Fibroblast of skin of back (primary cell): ENCODE measurements at regions not wholly inside any gene's neighbourhood (a gene's known extent, or its start where the extent isn't known, plus 50 kb on each side); places are given as distances from the start of the nearest gene placed in this dataset.
"Not testable (repeated sequence)": the region's sequence is repeated elsewhere in the genome, so short reads cannot be mapped to it uniquely, and the experiment has no call there.

Source experiments
- DNase-seq: peaks from one replicate; pipeline ENCODE4 v3.0.0-alpha.2; 2013

DNA sequence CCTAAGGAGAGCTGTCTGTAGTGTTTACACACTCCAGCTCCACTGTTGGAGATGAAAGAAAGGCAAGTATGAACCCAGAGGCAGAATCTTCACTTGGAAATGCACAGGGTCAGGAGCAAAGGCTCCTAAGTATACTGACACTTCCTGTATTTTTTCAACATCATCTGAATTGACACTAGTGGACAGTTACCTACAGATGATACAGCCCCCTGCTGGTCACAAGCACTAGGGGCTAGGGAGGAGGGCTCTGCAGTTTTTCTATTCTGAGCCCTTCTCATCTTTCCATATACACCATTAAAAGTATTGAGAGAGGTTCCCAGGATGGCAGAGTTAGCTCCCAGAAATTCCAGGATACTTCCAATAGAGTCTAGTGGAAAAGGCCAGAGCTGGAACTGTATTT lies 290.3 kb upstream of the API5 start:
- DNase-seq = no peak

DNA sequence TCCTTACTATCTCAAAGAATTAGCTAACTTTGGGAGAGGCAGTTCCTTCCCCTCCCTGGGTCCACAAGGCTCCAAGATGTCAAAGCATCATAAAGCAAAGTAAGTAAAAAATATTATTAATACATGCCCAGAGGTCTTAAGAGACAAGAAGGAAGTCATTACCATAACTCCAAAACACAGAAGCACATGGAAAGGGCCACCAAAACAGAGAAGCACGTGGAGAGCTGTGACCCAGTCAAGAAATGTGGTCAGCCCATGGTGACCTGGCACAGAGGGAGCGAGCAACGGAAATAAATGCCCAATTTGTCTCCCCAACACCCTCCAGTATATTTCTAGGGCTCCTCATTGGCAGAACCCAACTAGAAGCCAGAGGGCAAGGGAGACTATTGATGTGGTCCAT lies 277.5 kb upstream of the API5 start:
- no peak for DNase-seq

DNA sequence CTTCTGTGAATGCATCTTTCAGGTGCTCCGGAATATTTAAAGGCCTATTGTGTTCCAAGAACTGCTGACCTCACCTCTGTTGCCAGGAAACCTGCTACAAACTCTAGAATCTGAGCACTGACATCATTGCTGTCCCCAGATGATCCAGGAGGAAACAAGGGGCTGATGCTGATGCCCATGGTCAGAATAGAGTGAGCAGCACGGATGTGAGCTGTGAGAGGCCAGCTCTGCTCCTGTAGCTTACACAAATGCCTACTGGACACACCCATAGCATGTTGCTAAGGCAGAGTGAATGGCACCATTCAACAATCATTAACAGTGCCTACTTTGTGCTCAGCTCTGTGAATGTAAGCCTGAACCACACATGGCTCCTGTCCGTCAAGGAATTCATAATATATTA lies 276.7 kb upstream of the API5 start:
- DNase-seq = no peak

DNA sequence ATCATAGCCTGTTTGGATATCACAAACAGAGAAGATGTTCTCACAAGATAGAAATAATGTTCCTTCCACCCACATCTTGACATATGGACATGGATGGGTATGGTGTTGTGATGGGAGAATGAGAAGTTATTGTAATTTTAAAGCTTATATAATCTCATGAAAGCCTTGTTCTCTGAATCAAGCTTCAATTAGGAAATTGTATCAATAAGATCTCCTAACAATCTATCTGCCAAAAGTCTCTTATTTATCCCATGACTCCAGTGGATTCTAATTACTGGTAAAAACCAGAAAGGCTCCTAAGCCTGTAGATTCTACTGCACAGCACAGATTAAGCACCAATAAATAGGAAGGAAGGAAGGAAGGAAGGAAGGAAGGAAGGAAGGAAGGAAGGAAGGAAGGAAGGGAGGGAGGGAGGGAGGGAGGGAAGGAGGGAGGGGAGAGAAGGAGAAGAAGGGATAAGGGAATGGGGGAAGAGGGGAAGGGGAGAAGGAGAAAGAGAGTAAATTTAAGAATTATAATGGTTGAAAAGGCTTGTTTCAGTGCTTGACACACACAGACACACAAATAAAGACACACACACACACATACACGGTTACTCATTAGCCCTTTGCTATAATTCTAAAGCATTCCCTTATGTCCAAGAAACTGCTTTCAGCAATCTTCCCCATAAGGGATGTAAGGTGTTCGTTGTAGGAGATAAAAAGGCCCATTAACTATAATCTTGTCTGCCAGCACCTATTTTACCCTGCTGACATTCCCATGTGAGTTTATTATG lies 258.0 kb upstream of the API5 start:
- DNase-seq = no peak

DNA sequence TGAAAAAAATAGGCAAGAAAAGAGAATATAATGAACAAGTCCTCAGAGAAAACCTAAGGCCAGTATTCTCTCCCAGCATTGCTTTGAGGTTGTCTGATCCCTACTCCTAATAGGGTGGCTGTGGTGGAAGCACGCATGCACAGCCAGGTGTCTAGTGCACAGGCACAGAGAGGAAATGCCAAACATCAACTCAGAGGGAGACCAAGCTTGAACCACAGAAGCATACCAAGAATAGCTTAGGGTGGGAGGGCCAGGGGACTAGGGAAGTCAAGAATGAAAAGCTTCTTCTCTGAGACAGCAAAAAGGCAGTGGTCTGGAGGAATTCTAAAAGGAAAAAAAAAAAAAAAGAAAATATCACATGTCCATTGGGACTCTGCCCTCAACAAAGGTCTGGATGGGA lies 244.1 kb upstream of the API5 start:
- no peak for DNase-seq

DNA sequence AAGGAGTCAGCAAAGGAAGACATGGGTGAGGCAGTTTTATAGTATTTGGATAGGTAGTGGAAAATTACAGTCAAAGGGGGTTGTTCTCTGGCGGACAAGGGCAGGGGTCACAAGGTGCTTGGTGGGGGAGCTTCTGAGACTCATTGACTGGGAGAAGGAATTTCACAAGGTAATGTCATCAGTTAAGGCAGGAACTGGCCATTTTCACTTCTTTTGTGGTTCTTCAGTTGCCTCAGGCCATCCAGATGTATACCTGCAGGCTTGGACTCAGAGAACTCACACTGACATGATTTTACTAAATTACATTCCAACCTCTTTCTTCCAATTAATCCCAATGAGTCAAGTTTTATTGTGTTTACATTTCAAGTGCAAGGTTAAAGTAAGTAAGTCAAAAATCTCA lies 240.5 kb upstream of the API5 start:
- no peak for DNase-seq

DNA sequence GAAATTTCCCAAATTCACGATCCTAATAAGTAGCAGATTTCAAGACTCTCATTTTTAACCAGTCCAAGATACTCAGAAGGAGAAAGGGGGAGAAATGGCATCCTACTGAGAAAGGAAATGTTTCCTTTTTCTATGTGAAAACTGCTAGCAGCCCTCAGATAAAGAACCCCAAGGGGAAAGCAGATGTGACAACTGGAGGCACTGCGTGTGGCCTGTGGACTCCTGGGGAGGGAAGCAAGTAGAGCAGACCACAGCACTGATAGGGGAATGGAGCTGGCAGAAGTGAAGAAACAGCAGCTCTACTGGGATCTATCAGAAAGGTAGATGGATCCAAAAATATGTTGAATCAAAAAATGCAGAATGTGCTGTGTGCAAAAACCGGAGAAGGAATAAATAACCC lies 239.7 kb upstream of the API5 start:
- no peak for DNase-seq

DNA sequence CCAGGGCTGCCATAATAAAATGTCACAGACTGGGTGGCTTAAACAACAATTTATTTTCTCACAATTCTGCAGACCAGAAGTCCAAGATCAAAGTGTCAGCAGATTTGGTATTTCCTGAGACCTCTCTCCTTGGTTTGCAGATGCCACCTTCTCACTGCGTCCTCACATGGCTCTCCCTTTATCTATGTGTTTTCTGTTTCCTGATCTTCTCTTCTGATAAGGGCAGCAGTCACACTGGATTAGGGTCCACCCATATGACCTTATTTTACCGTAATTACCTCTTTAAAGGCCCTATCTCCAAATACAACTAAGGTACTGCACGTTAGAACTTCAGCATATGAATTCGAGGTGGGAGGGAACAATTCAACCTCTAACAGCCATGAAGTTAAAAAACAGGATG lies 238.9 kb upstream of the API5 start:
- DNase-seq = no peak

DNA sequence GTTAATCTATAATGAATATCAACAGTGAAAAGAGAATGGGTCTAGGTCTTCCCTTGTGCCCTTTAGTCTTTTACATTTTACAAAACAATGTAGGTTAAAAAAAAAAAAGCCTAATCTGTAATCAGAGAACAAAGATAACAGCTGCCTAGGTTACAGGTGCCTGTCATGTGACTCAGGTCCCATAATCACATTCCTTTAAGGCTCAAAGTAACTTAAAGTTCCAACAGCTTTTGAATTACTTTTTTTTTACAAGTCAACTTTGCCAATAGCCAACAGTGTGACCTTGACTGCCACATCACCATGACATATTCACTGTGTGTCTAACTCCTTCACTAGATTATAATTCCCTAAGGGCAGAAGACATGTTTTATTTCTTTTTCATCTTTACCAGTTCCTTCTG lies 237.0 kb upstream of the API5 start:
- DNase-seq = no peak

DNA sequence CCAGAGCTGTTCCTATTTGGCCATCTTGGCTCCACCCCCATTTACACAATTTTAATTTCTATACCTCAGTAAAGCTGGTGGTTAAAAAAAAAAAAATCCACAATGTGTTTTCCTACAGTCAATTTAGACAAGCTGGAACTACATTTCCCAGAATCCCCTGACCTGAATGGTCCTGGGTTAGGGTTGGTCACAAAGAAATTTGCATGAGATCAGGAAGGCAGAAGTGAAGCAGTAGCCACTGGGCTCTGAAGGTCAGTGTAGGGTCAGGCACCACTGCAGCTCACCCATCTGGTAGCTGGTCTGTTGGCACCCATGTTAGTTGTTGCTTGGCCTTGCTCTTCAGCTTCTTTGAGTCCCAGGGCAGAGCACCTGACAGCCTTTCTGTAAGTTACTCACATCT lies 210.7 kb upstream of the API5 start:
- no peak for DNase-seq

DNA sequence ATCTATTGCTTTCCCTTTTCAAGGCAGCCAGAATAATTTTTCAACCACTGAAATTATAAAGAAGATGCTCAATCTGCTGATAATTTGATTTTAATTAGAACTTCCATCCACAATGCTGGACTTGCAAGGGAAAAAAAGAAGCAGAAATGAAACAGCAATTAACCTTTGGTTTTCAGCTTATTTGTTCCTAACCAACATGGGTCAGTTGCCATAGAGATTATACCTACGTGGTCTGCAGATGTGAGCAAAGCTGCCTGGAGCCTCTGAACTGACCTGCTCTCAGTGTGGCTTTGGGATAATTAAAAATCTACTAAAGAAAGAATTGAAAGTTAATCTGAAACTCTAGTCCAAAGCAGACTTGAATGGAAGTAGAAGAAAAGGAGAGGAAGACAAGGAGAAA lies 195.7 kb upstream of the API5 start:
- no peak for DNase-seq

DNA sequence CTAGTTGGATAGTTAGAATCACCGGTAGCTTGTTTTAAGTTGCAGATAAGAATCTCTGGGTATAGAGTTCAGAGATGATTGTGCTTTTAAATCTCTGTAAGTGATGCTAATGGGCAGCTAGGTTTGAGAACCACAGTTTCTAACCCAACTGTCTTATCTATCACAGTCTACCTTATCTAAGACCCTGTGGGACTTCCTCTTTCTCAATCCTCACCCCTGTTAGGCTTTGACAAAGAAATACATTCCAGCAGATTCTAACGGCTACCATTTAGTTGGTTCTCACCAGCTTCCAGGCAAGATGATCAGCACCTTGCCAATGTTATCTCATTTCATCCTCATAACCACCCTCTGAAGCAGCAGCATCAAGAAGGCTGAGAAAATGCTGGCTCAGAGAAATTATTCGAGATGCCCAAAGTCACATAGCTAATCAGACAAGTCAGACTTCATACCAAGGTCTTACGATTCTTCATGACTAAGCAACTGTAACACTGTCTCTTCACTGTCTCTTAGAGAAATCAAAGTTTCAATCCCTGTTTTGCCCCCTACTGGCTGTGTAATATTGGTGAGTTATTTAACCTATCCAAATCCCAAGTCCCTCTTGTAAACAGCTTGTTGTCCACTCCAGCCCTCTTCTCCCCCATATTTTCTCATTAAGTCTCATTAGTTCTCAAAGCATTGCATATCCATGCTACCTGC lies 192.4 kb upstream of the API5 start:
- DNase-seq = no peak

DNA sequence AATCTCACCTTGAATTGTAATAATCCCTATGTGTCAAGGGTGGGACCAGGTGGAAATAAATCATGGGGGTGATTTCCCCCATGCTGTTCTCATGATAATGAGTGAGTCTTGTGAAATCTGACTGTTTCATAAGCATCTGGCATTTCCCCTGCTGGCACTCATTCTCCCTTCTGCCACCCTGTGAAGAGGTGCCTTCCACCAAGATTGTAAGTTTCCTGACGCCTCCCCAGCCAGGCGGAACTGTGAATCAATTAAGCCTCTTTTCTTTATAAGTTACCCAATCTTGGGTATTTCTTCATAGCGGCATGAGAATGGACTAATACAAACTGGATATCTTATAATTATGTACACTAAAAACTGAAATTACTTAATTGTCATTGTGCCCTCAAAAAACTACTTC lies 189.2 kb upstream of the API5 start:
- DNase-seq = no peak

DNA sequence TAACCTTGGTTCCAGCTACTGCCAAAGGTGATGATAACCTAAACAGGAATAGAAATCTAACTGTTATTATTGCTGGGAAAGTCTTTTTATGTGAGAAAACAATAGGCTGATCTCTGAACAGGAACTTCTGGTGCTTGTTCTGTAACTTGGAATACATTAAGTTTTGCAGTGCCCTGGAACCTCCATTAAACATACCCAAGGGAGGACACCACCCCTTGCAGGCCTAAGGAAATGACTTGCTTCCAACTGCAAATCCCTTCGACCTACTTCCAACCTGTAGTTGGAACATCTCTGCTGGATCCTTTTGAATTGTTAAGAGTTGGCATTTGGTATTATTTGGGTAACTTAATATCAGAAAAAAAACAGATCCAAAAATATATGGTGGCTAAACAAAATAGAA lies 188.4 kb upstream of the API5 start:
- no peak for DNase-seq

DNA sequence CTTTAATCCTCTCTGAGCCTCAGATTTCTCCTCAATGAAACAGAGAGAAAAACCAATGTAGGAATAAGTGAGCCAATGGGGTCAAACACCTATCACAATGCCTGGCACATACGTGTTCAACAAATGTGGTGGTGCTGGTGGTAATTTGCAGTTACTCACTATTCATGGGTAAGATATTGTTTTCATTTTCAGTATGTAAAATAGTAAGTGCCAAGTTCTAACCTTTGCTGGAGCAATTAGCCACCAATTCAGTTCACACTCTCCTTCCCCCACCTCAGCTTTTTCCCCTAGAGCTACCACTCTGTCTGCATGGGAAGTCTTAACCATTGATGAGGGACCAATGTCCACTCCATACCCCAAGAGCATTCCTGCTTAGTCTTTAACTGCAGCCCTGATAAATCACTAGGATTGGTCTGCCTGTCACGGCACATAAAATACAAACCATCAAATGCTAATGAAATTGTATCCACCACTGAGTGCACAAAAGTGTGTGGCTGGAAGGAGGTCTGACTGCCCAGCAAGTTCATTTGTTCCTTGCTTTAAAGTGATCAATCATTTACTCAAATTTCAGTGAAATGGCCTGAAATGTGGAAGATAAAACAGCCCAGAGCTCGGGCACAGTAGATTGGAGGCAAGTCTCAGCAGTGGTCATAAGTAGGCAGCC lies 187.4 kb upstream of the API5 start:
- no peak for DNase-seq

DNA sequence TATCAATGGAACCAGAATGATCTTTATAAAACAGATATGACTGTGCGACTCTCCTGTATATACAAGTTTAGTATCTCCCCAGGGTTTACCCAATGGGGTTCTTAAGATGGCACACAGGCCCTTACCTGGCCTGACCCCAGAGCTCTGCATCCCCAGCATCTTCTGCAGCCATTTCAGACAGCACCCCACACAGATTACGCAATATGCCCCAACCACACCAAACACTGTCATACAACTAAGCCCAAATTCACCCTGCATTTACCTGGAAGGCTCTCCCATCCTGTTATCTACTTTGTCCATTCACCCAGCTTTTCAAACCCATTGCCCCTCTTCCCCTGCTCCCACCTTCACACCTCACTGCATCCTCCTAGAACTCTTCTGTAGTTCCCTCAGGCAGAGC lies 182.5 kb upstream of the API5 start:
- no peak for DNase-seq

DNA sequence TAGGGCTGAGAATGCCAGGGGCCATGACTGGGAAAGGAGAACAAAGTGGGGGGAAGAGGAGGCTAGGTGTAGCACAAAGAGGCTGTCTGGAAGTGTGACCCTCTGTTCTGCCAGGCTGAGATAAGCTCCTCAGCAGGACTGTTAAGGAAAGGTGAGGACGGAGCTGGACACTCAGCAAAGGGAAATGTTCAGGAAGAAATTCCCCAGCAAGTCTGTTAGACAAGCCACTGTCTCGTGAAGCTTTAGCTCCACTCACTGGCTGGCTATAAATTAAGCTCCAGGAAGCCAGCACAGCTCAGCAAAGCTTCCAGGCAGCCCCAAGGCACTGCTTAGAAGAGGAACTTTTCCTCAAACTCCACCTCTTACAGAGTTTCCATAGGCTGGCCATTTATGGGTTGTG lies 181.2 kb upstream of the API5 start:
- DNase-seq = no peak

DNA sequence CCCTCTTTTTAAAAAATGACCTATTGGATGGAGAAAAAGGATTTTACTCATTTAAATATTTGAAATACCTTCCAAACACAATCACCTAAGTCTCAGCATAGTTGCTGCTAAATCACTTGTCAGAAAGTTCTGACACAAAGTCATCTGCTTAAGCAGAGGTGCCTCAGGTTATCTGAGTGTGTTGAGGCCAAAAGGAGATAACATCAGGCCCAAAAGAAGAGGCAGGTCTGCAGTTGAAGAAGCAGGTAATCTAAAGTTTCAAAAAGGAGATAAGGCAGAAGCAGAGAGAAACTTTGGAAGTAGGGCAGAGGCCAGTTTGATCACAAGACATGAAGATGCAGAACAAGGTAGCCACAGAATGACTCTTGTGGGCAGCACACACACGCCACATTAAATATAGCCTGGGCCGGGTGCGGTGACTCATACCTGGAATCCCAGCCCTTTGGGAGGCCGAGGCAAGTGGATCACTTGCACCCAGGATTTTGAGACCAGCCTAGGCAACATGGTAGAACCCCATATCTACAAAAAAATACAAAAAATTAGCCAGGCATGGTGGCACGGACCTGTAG lies 175.7 kb upstream of the API5 start:
- no peak for DNase-seq

DNA sequence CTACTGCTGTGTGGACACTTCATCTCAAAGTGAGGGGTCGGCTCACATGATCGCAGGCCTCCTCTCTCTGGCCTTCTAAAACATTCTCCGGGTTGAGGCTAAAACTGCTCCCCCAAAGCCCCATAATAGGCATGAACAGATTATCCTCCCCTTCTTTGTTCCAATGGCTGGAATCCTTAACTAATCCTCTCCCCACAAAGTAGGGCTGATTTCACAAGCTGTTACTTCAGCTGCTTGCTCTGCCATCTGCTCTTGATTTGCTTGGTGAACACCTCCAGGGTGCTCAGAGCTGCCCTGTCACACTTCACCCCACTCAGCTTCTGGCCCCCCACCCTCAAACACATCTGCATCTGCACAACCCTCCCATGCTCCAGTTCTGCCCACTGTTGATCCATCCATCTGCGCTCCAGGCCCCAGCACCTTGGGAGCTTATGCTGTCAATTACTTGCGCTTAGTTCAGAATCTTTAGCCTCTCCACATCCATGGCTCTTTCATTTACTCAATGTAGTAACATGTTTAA lies 173.1 kb upstream of the API5 start:
- no peak for DNase-seq

DNA sequence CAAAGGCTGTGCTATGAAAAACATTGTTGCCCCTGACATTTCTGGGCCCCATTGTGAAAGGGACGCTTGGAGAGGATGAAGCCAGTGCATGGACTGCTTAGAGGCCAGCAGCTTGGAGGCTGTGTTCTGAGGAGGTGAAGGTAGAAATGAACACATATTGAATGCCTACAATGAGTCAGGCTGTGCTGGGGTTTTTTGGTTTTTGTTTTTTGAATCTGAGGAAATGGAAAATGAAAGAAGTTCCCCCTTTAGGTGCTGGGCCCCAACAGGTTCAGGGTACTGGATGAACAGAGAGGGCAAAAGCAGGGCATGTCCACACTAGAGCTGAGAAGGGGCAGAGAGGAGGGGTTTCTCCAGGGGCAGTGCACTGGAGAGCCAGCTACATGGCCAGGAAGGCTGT lies 166.1 kb upstream of the API5 start:
- DNase-seq = no peak

DNA sequence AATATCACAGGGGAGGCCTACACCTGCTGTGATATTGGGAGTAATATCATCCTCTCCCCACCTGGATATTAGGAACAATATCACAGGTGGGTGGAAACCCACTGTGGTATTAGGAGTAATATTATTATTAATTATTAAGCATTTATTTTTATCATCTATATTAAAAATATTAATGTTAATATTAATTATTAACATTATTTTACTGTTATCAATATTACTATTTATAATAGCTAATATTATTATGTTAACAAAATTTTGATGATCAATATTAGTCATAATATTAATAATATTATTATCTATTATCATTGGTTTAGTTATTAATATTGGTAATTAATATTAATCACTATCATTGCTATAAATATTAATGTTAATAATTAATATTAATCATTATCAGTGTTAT lies 161.1 kb upstream of the API5 start:
- no peak for DNase-seq

DNA sequence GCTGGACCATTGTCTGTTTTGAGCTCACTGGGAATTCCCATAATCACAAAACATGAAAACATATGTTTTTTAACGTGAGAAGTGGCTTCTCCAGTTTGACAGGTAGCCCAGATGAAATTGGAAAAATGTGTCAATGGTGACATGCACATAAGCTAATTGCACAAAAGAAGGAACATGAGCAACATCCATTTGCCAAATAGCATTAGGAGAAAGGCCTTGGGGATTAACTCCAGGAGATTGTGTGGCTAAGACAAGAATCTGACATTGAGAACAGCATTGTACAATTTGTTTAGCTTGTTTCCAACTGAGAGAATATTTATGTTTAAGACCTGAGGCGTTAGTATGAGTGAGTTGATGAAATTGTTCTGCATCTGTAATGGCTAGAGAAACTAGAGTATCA lies 147.0 kb upstream of the API5 start:
- DNase-seq = no peak

DNA sequence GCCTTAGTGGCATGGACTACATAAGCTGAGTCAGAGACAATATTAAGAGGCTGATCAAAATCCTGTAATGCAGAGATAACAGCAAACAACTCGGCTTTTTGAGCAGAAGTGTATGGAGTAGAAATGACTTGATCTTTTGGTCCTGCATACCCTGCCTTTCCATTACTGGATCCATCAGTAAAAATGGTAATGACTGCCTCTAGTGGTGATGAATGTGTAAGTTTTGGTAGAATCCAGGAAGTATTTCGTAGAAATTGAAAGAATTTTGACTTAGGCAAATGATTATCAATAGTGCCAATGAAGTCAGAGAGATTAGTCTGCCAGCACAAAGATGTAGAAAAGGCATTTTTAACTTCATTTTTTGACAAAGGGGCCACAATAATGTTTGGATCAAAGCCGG lies 146.4 kb upstream of the API5 start:
- not testable (repeated sequence) for DNase-seq

DNA sequence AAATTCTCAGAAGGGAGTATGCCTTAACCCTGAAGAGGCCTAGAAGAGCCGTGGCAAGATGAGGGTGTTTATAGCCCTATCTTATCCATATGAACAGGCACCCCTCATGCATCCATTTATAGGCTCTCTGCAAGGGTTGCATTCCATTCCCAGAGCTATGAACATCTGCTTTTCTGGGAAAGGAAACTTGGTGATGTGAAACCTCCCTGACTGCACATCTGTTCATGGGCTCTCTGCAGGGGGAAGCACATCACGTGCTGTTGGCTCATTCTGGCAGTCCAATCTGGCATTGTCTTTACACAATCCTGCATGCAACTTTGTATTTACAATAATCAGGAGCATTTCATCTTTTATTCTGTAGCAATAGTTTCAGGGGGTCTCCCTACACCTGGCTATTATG lies 143.6 kb upstream of the API5 start:
- DNase-seq = not testable (repeated sequence)
